CD14-positive monocyte (primary cell): ENCODE measurements at regions not wholly inside any gene's neighbourhood (a gene's known extent, or its start where the extent isn't known, plus 50 kb on each side); places are given as distances from the start of the nearest gene placed in this dataset.
"Not testable (repeated sequence)": the region's sequence is repeated elsewhere in the genome, so short reads cannot be mapped to it uniquely, and the experiment has no call there.

Experiments
- DNase-seq, 3 donors: peaks; one replicate each; pipeline ENCODE4 v3.0.0-alpha.2; 2011 to 2022
- H2AFZ ChIP-seq: 2 replicates; pipeline ENCODE4 v1.6.0; 2012; ENCODE audit warnings: mild to moderate bottlenecking, low read depth, low read length, inconsistent platforms; ENCODE audit not compliant: insufficient read depth, poor library complexity, severe bottlenecking
- H3K27ac ChIP-seq, 2 donors: 1 replicate in 1 of 2; 2 replicates in 1 of 2; pipeline ENCODE4 v1.5.1; 2012 to 2013; ENCODE audit warnings: low read length in 2 of 2, control low read depth in 1 of 2, inconsistent platforms in 1 of 2, low read depth in 1 of 2, mild to moderate bottlenecking in 1 of 2
- H3K27me3 ChIP-seq, 2 donors: one replicate each; pipeline versions ENCODE4 v1.6.0 to v1.6.1; 2011 to 2013; ENCODE audit warnings: low read length in 2 of 2; ENCODE audit not compliant: control insufficient read depth in 2 of 2, insufficient read depth in 2 of 2
- H3K36me3 ChIP-seq, 2 donors: replicated peaks in 1 of 2; 1 replicate in 1 of 2; 2 replicates in 1 of 2; pipeline versions ENCODE4 v1.5.1 to v1.6.1; 2012 to 2013; ENCODE audit warnings: low read length in 2 of 2, control low read depth in 1 of 2, inconsistent platforms in 1 of 2, mild to moderate bottlenecking in 1 of 2; ENCODE audit not compliant: insufficient read depth in 2 of 2, control insufficient read depth in 1 of 2
- H3K4me1 ChIP-seq, 2 donors: 1 replicate in 1 of 2; 2 replicates in 1 of 2; pipeline versions ENCODE4 v1.5.1 to v1.6.1; 2012 to 2013; ENCODE audit warnings: low read length in 2 of 2, control low read depth in 1 of 2, inconsistent platforms in 1 of 2, mild to moderate bottlenecking in 1 of 2, moderate library complexity in 1 of 2; ENCODE audit not compliant: insufficient read depth in 2 of 2, control insufficient read depth in 1 of 2
- H3K4me2 ChIP-seq: replicated peaks from 2 replicates; pipeline ENCODE3; 2012; ENCODE audit warnings: low read length, moderate library complexity, mild to moderate bottlenecking; ENCODE audit not compliant: poor library complexity, severe bottlenecking; ENCODE audit errors: extremely low read depth
- H3K4me3 ChIP-seq, 3 experiments: fragments of 200-600 bp in 1 of 3; sonication (generic) in 1 of 3; replicated peaks in 1 of 3; 1 replicate in 2 of 3; 2 replicates in 1 of 3; pipeline ENCODE4 v1.5.1; 2011 to 2013; ENCODE audit warnings: low read length in 3 of 3, mild to moderate bottlenecking in 3 of 3, control low read depth in 2 of 3, low read depth in 2 of 3, inconsistent platforms in 1 of 3, moderate library complexity in 1 of 3
- H3K79me2 ChIP-seq: 2 replicates; pipeline ENCODE4 v1.6.0; 2012; ENCODE audit warnings: mild to moderate bottlenecking, control low read depth, inconsistent platforms, low read length, moderate library complexity; ENCODE audit not compliant: insufficient read depth
- H3K9ac ChIP-seq: 2 replicates; pipeline ENCODE4 v1.6.0; 2017; ENCODE audit warnings: low read length, mild to moderate bottlenecking; ENCODE audit not compliant: insufficient read depth, poor library complexity, severe bottlenecking
- H3K9me3 ChIP-seq, 2 donors: replicated peaks in 1 of 2; 1 replicate in 1 of 2; 2 replicates in 1 of 2; pipeline versions ENCODE4 v1.5.1 to v1.6.1; 2012 to 2013; ENCODE audit warnings: low read length in 2 of 2, control low read depth in 1 of 2; ENCODE audit not compliant: control insufficient read depth in 1 of 2, insufficient read depth in 1 of 2
- H4K20me1 ChIP-seq: 2 replicates; pipeline ENCODE4 v1.6.0; 2012; ENCODE audit warnings: mild to moderate bottlenecking, low read length, control low read depth, moderate library complexity; ENCODE audit not compliant: insufficient read depth
- H3K27ac Mint-ChIP-seq, 7 donors: one replicate each; pipeline ENCODE4 v1.8.0; 2020; ENCODE audit warnings: mild to moderate bottlenecking in 7 of 7, mixed read lengths in 7 of 7, moderate library complexity in 6 of 7, inconsistent platforms in 2 of 7
- H3K27me3 Mint-ChIP-seq, 3 donors: one replicate each; pipeline ENCODE4 v1.8.0; 2021 to 2022; ENCODE audit warnings: low read depth in 3 of 3, mild to moderate bottlenecking in 3 of 3, mixed read lengths in 3 of 3, moderate library complexity in 3 of 3, inconsistent platforms in 1 of 3
- H3K36me3 Mint-ChIP-seq, 2 donors: one replicate each; pipeline ENCODE4 v1.8.0; 2020; ENCODE audit warnings: mixed read lengths in 2 of 2, inconsistent platforms in 1 of 2, mild to moderate bottlenecking in 1 of 2
- H3K4me1 Mint-ChIP-seq: one replicate; pipeline ENCODE4 v1.8.0; 2020; ENCODE audit warnings: mild to moderate bottlenecking, mixed read lengths
- H3K4me3 Mint-ChIP-seq, 2 donors: one replicate each; pipeline ENCODE4 v1.8.0; 2020; ENCODE audit warnings: mild to moderate bottlenecking in 2 of 2, mixed read lengths in 2 of 2, moderate library complexity in 1 of 2
- H3K9me3 Mint-ChIP-seq, 7 donors: one replicate each; pipeline ENCODE4 v1.8.0; 2020 to 2022; ENCODE audit warnings: mixed read lengths in 7 of 7, mild to moderate bottlenecking in 6 of 7, moderate library complexity in 6 of 7, inconsistent platforms in 2 of 7
- WGBS: methylation state at CpG from one replicate; pipeline ENCODE4 v1.1.5; 2013; ENCODE audit warnings: missing lambda C conversion rate; ENCODE audit not compliant: insufficient coverage; 5-methylcytosine and 5-hydroxymethylcytosine counted together
- intact Hi-C, 2 donors: fragments of 100-400 bp; cut with micrococcal nuclease; formaldehyde crosslinking; loops; one replicate each; pipeline versions ENCODE4 v1.15.0 to v1.15.1; 2023

- H3K9ac ChIP-seq, H2AFZ ChIP-seq, H3K4me1 Mint-ChIP-seq, intact Hi-C loops, H3K36me3 Mint-ChIP-seq, H3K4me3 Mint-ChIP-seq, H3K36me3 ChIP-seq, H4K20me1 ChIP-seq, H3K4me1 ChIP-seq, DNase-seq, H3K4me3 ChIP-seq, H3K79me2 ChIP-seq, H3K9me3 Mint-ChIP-seq, H3K4me2 ChIP-seq, H3K27ac Mint-ChIP-seq, H3K27me3 ChIP-seq, H3K27ac ChIP-seq, H3K9me3 ChIP-seq: not testable (repeated sequence)
- peaks cover 0 to 11% (median 3%) of the 10 kb centered on the region in 3 donors for H3K27me3 Mint-ChIP-seq
- no CpG with 5 or more reads among the region's 7 CpGs for WGBS
These were observed 49.9 kb upstream of the PROP1 start for GRCh38 chr5:178045963-178046362.
